ENCODE measurements at regions not wholly inside any gene's neighbourhood (a gene's known extent, or its start where the extent isn't known, plus 50 kb on each side); places are given as distances from the start of the nearest gene placed in this dataset.

GRCh38 chr3:157754451-157754850 is 251.2 kb upstream of the VEPH1 start:
- Histone ChIP-seq H2BK12ac (ENCODE audit: insufficient read length, low read depth, low read length) (no peak overlapping the region), H3K79me2 (ENCODE audit: insufficient read depth, low read length) (no peaks in the 10 kb centered on the region), H3K56ac (ENCODE audit: insufficient read length, low read depth, low read length) (no peak overlapping the region), H4K5ac (ENCODE audit: insufficient read length, low read depth, low read length) (no peak overlapping the region), H3K79me1 (ENCODE audit: insufficient read depth, low read depth, low read length, poor library complexity, severe bottlenecking) (no peaks in the 10 kb centered on the region), H3K4me2 (ENCODE audit: insufficient read depth, insufficient read length, low read length) (no peak overlapping the region), H3K9ac (ENCODE audit: extremely low read depth, insufficient read length, low read length) (no peak overlapping the region), H3K9me3 (ENCODE audit: control insufficient read depth, low read depth, low read length) (no peaks in the 10 kb centered on the region), H2BK15ac (ENCODE audit: low read depth, low read length) (no peak overlapping the region), H3K23me2 (ENCODE audit: insufficient read length, low read depth, low read length, poor library complexity, severe bottlenecking) (no peaks in the 10 kb centered on the region), H3K4ac (ENCODE audit: low read depth, low read length) (no peak overlapping the region), H2BK120ac (ENCODE audit: low read depth, low read length, poor library complexity, severe bottlenecking) (no peak overlapping the region), H3K18ac (ENCODE audit: insufficient read length, low read depth, low read length) (no peak overlapping the region), H3K27me3 (ENCODE audit: insufficient read depth, low read length) (no peaks in the 10 kb centered on the region), H3K27ac (ENCODE audit: insufficient read length, low read depth, low read length) (no peak overlapping the region), H3T11ph (ENCODE audit: low read length) (no peak overlapping the region), H4K91ac (ENCODE audit: insufficient read length, low read depth, low read length) (no peak overlapping the region), H3K23ac (ENCODE audit: insufficient read length, low read depth, low read length) (no peak overlapping the region), H2AK5ac (ENCODE audit: insufficient read length, low read length) (no peak overlapping the region), H3K4me1 (ENCODE audit: insufficient read depth, low read length) (peaks cover 5% of the 10 kb centered on the region), H2AFZ (ENCODE audit: low read length) (no peak overlapping the region), H4K20me1 (ENCODE audit: control insufficient read depth, insufficient read depth, insufficient read length) (no peaks in the 10 kb centered on the region), H4K8ac (replicated peaks; ENCODE audit: insufficient read length, low read depth, low read length) (no peak overlapping the region), H2BK5ac (ENCODE audit: insufficient read length, low read length) (no peak overlapping the region), H2BK20ac (ENCODE audit: low read depth, low read length, poor library complexity, severe bottlenecking) (no peak overlapping the region), H3K14ac (ENCODE audit: insufficient read depth, low read length) (no peak overlapping the region)
- H3K27me3 Mint-ChIP-seq (ENCODE audit: low read depth), result no peaks in the 10 kb centered on the region
- TF ChIP-seq CTCF (conservative IDR thresholded peaks at IDR 0.05), result no peak
- H3K36me3 Mint-ChIP-seq (ENCODE audit: insufficient read depth in 1 of 3, low read depth in 3 of 3), result no peaks in the 10 kb centered on the region
- peaks cover 25 to 34% of the 10 kb centered on the region in 2 experiments for H3K4me1 Mint-ChIP-seq
- H3K9me3 Mint-ChIP-seq, result no peaks in the 10 kb centered on the region
- DNase-seq, result no peak
- no peak overlapping the region for H3K27ac Mint-ChIP-seq
- H3K4me3 Mint-ChIP-seq, result no peak overlapping the region
- no CpG with 5 or more reads among the region's 3 CpGs for WGBS (ENCODE audit: extremely low coverage, insufficient read length, low lambda C conversion rate)

All from H9 (cell line).